Suprapubic skin (tissue), 2 donors: ENCODE measurements at regions not wholly inside any gene's neighbourhood (a gene's known extent, or its start where the extent isn't known, plus 50 kb on each side); places are given as distances from the start of the nearest gene placed in this dataset.

ENCODE experiments used
- EP300 ChIP-seq: sonication (generic); formaldehyde crosslinking; IDR thresholded peaks from one replicate; pipeline ENCODE4 v1.6.1; 2017; ENCODE audit warnings: antibody characterized with exemption
- POLR2A ChIP-seq, 2 donors: fragments of 450-650 bp; IDR thresholded peaks; one replicate each; pipeline ENCODE4 v1.6.1; 2017; ENCODE audit warnings: antibody characterized with exemption in 2 of 2, mild to moderate bottlenecking in 2 of 2, moderate library complexity in 2 of 2

- TF ChIP-seq EP300, result no peak
- no peak for TF ChIP-seq POLR2A (IDR thresholded peaks at IDR 0.05)
These were observed 139.1 kb downstream of the RERGL start for GRCh38 chr12:17950898-17951297.
